GM04504 (cell line): ENCODE measurements at regions not wholly inside any gene's neighbourhood (a gene's known extent, or its start where the extent isn't known, plus 50 kb on each side); places are given as distances from the start of the nearest gene placed in this dataset.

ENCODE experiments used
- DNase-seq: peaks from one replicate; pipeline ENCODE4 v3.0.0-alpha.2; 2012; ENCODE audit warnings: low read depth

DNA sequence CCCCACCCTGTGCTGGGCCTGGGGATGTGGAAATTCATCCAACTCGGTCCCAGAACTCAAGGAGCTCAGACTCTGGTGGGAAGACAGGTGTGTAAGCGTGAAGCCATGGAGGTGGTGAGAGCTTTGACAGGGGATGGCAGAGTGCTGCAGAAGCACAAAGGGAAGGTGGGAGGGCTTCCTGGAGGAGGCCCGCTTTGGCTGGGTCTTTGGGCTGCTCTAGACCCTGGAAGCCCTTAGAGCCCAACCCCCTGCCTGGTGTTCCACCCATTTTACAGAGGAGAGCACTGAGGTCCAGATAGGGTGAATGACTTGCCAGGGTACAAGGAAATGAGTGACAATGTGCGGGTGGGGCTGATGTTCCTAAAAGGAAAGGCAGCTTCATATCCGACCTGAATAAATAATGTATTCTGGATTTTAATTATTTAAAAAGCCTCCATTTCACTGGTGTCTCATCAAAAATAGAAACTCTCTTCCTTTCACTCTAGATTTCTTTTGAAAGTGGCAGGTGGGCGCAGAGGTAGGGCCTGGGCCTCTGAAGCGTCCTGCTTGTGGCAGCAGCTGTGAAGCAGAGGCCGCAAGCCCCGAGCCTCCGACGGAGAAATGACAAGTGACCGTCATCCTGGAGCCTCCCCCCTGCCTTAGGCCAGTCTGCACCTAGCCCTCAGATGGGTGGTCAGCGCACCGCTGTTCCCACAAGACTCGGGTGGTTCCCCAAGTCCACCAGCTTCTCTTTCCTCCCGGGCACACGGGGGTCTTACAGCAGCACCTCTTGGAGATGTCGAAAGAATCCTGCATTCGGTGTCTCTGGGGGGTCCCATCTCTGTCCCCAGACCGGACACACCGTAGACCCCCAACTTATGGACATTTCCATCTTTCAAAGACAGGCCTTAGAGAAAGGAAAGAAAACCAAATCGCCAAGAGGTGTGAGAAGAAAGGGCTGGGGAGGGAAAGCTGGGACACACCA lies 71.0 kb upstream of the TAF1B start:
- DNase-seq = no peak

DNA sequence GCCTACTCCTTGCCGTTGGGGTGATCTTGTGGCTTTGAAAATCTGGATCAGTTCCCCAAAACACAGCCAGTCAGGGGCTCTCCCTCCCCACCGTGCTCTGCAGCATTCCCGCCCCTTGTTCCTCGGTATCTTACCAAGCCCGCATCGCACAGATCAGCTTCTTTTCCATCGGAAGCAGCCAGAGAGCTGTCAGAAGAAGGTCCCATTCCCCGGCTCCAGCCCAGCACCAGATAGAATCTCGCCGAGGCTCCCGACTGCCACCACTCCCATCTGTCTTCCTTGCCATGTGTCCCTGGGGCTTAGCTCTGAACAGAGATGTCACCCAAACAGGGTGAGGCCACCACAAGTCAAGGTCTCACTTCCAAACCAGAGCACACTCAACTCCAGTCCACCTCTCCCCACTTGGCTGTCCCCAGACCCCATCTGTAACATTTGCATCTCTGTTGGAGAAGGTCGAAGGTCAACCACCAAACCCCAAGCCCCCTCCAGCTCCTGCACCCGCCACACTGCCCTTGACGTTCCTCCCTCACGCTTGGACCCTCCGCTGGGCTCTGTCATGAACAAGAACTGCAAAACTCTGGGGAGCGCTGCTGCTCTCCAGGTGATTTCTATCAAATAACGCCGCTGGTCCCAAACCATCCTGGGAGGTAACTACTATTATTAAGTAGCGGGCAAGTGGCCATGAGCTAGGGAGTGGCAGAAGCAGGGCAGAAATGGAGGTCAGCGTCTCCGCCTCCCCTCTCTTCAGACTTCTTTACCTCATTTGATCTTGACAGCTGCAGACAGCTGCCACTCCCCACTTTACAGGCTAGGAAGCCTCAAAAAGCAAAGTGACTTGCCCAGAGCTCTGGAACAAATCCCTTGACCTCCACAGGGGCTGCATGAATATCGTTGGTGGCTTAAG lies 70.0 kb upstream of the TAF1B start:
- no peak for DNase-seq

DNA sequence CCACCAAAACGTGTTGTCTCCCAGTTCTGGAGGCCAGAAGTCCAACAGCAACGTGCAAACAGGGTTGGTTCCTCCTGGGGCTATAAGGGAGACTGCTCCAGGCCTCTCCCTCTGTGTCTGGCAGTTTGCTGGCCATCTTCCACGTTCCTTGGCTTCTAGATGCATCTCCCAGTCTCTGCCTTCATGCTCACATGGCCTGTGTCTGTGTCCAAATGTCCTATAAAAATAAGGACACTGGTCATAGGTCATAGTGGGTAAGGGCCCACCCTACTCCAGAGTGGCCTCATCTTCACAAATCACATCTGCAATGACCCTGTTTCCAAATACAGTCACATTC lies 69.4 kb upstream of the TAF1B start:
- DNase-seq = no peak

DNA sequence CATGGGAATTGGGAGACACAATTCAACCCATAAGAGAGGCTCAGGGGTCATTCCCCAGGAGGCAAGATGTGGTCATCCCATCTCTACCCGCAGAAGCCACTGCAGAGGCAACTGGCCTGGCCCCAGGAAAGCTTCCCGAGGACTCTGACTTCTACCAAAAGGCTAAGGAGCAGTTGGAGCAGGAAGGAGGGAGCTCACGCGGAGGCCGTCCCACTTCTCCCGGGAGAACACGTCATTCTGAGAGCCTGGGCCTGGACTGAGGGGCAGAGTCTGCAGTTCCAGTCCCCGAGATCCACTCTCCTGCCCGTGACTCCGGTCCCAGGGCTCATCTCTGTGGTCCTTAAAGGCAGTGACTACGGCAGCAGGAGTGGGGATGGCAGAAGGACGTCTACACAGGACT lies 69.0 kb upstream of the TAF1B start:
- no peak for DNase-seq

DNA sequence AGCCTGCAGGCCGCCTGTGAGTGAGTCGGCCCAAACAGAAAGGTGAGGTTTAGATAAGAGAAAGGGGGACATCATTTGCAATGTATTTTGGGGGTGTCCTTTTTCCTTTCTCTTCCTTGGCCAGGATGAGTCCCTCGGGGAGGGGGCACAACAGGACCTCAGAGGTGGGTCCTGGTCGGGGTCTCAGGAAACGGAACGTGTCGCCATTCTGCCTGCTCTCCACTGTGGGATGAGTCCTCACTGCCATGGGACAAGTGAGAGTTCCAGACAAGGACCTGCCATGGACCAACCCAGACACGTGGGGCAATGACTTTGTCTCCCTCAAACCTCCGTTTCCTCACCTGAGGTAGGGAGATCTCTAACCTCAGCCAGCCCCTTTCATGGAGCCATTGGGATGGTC lies 67.9 kb upstream of the TAF1B start:
- no peak for DNase-seq

DNA sequence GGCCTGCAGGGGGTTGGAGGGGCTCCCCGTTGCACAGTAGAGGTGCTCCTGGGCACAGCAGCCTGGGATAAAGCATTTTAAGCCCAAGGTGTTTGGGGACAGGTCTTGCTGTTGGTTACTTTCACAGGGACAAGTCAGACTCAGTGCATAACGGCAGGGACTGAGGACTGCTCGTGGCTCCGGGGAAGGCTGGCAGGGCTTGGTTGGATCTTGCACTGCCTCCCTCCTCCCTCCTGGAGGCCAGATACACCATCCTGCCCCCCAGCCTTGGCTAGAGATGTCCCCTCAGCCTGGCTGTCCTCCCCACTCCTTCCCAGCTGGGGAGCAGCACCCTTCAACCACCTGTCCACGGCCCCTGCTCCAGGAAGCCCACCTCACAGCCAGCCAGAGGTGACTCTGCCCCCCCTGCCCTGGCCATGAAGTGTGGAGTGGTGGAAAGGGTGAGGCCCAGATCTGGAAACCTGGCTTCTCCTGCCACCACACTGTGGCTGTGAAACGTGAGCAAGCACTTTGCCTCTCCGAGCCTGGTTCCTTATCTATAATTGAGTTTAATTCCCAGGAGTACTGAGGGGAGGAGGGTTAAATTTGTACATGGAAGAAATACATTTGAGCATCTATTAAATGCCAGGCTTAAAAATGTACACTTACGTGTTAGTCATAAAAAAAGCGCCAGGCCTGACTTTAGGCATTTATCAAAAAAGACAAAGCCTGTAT lies 67.1 kb upstream of the TAF1B start:
- no peak for DNase-seq

DNA sequence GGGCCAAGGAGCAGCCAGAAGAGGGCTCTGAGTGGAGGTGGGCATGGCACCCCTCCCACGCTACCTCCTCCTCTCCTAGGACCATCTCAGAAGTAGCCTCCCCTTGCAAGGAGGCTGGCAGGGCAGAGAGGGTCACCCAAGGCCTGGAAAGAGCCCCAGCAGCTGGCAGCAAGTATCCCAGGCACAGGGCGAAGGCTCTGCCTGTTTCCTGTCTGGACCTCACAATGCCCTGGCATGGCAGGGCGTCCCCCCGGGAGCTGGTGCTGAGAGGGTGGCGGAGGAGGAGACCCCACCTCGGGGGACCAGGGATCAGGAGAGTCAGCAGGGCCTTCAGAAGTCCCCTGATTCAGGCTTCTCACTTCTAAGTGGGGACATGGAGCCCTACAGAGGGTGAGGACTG lies 66.2 kb upstream of the TAF1B start:
- no peak for DNase-seq

DNA sequence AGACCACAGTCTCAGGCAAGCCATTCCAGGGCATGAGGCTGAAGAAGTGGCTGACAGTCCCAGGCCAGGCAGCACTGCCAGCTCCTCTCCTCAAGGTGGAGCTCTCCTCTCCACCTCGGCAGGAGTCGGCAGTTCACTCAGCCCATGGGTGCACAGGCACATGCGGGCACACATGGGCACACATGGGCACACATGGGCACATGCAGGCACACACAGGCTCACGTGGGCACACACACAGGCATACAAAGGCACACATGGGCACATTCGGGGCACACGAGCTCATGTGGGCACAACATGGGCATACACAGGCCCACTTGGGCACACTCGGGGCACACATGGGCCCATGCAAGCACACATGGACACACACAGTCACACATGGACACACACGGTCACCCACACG lies 65.3 kb upstream of the TAF1B start:
- no peak for DNase-seq

DNA sequence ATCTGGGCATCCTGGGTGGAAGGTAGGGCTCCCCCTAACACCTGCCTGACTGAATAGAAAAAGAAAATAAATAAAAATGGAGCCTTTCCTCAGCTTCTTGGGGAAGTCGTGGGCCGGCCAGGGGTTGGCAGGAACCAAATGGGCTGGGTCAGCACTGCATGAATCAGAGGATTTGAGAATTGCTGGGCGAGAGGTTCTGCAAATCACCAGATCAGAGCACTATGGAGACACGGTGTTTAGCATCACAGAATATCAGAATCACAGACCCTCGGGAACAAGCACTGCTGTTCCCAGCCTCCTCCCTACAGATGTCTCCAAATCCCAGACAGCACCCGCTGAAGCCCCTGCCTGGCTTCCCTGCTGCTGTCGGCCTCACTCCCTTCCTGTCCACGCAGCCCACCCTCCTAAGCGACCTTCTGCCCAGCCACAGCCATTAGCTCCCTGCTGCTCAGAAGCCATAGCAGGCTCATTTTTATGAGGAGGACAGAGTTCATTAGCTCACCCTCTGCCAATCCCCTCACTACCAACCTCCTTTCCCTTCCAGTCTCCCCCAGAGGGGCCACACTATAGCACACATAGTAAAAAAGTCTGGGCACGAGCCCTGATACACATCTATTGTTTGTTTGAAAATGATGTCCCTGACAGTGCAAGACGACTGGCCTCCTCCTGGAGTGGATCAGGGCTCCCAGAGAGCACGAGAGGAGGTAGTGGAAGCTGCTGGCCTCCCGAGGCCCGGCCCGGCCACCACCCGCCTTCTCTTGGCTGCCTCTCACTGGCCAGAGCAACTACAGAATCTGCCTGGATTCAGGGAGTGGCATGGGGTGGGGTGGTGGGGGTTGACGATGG lies 64.6 kb upstream of the TAF1B start:
- DNase-seq = no peak

DNA sequence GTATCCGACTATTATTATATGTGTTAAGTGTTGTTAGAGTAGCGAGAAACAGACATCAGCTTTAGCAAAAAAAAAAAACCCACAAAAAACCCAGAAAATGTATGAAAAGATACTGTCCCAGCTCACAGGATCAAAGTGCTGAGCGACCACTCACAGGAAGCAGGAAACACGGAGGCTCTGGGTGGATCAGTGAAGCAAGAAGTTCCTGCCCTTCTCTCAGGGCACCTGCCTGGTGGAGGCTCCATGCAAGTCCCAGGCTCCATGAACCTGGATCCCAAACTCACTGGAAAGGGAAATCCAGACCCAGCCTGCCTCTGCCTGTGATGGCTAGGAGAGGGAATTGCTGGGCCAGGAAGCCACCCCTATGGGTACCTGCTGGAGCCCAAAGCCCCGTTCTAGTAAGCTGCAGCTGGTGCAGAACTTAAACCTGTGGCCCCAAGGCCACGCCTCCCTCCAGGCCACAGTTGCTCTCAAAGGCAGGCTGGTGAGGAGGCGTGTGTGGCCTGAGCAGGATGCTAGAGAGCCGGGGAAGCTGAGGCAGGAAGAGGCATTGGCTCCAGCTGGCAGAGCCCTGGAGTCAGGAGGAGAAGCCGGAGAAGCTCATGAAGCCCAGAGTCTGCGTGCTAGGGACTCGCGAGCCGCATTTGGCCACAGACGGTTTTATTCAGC lies 63.5 kb upstream of the TAF1B start:
- DNase-seq = no peak

DNA sequence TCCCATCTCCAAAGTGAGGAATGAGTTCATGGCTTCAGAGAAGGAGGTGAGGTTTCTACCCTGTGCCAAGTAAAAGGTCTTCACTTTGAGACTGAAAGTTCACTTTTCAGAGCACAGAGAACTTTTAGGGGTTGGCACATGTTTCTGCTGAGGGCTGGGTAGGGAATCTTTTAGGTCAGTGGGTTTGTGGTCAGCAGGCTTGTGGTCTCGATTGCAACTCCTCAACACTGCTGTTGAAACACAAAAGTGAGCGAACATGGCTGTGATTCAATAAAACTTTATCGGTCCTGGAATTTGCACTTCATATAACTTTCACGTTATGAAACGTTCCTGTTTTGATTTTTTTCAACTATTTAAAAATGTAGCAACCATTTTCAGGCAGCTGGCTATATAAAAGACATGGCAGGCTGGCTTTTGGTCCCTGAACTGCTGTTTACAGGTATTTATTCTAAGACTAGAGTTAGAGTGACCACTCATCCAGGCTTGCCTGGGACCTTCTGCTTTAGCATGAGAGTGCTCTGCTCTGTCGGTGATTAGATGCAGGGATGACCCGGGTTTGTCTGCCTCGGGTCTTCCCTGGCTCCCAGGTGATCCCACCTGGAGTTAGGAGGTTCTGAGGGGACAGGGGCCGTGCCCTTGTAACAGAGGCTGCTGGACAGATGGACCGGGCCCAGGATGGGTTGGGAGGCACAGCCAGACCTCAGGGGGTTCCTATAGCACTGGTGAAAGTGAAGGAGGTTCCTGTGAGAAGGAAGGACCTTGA lies 62.7 kb upstream of the TAF1B start:
- DNase-seq = no peak

DNA sequence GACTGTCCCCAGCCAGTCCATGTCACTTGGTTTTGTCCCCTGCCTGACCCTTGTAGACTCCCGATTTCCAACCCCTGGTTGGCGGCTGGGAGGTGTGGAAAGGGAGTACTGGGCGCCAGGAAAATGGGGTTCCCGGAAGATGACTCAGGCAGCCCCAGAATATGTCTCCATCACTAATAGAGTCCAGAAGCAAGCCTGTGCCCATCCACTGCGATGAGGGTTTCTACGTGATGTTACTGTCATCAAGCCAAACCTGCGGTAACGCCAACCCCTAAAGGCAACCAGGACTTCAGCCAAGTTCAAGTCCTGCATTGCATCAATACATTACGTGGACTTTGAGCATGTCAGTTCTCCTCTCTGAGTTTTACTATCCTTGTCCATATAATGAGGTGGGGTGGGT lies 62.0 kb upstream of the TAF1B start:
- DNase-seq = no peak

DNA sequence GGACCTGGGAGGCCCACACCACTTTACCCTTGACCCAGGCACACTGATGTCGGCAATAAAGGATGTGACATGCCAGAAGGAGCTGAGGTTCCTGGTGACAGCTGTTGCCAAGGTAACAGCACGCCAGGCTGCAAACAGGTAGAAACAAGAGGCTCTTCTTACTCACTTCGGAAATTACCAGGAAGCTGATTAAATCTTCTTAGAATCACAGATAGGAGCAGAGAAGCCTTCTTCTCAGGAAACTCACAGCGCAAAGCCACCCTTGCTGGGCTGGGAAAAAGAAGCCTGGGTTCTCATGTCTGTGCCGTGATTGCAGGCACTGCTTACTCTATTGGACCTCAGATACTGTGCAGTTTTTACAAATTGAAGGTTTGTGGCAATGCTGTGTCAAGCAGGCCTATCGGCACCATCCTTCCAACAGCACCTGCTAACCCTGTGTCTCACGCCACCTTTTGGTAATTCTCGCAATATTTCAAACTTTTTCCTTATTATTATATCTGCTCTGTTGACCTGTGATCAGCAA lies 61.0 kb upstream of the TAF1B start:
- DNase-seq = no peak

DNA sequence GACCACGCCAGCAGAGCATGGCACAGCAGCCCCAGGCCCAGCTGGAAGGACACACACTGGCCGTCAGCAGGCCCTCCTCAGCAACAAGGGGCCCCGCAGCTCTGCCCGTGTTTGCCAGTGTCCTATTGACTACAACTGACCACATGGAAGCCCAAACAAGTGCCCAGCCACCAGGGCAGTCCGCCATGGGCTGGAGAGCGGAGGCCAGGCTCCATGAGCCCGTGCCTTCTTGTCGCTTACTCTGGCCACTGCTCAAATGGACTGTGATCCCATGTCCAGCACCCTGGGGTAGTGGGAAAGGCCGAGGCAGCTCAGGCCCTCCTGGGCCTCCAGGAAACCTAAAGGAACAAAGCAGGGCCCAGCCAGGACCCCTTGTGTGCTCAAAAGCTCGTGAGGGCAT lies 53.9 kb upstream of the TAF1B start:
- DNase-seq = no peak

DNA sequence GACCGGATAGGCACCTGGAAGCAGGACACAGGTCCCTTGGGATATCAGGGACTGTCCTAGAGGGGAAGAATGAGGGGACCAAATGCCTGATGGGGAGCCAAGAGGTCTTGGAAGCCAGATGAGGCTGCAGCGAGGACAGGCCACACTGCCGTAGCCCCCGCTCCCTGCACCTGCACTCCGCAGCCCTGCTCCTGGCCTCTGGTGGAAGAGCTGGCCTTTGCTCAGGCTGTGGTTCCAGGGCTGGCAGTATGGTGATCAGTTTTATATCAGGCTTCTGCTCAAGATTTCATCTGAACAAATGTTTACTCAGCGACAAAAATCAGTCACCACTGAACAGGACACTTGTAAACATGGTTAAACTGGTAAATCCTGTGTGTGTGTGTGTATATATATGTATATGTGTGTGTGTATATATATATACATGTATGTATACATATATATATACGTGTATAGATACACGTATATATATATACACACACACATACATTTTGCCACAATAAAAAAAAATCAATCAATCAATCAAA lies 52.5 kb upstream of the TAF1B start:
- no peak for DNase-seq

DNA sequence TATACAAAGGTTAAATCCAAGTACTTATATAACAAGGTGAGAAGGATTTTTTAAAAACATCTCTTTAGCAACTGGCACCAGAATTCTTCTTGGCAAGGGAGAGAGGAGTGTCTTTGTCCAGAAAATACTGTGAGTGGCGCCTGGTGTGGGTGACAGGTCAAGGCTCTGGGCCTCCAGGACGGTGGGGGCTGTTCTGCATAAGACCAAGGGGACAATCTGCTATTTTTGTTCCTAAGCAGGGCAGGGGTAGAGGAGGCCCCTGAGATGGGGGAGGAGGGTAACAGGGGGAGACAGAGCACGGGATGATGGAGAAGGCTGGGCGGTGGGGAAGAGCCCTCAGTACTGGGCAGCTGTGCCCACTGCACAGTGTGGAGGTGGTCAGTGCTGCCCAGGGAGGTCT lies 51.6 kb upstream of the TAF1B start:
- no peak for DNase-seq

DNA sequence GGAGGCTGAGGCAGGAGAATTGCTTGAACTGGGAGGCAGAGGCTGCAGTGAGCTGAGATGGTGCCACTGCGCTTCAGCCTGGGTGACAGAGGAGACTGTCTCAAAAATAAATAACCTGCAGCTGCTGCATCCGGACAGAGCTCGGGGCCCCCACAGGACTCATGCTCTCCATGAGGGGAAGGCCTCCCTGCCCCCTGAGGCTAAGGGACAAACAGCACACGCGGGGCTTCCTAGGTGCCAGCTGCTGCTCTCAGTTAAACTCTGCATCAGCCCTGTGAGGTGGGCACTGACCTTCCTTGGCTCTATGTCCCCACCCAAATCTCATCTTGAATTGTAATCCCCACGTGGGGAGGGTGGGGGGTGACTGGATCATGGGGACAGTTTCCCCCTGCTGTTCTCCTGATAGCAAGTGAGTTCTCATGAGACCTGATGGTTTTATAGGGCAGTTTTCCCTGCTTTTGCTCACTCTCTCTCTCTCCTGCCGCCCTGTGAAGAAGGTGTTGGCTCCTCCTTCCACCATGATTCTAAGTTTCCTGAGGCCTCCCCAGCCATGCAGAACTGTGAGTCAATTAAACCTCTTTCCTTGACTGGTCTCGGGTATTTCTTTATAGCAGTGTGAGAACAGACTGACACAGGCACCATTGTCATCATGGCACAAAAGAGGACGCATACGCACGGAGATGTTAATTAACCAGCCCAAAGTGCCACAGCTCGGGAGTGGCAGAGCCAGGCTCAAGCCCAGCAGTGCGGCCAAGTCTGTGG lies 49.9 kb upstream of the TAF1B start:
- no peak for DNase-seq
